ENCODE measurements at regions not wholly inside any gene's neighbourhood (a gene's known extent, or its start where the extent isn't known, plus 50 kb on each side); places are given as distances from the start of the nearest gene placed in this dataset.

- TF ChIP-seq CTCF (IDR thresholded peaks at IDR 0.05 in 4 of 5, conservative IDR thresholded peaks at IDR 0.05 in 1 of 5) (no peak), POLR2A (IDR thresholded peaks at IDR 0.05) (no peak)
Measured at GRCh38 chr3:75906555-75907112, 121.3 kb upstream of the ZNF717 start.
